PC-3 (cell line): ENCODE measurements at regions not wholly inside any gene's neighbourhood (a gene's known extent, or its start where the extent isn't known, plus 50 kb on each side); places are given as distances from the start of the nearest gene placed in this dataset.

Experiments
- CTCF ChIP-seq: fragments of 300-600 bp; sonication (generic); conservative IDR thresholded peaks from 2 replicates; pipeline ENCODE4 v1.5.1; 2017; ENCODE audit warnings: antibody characterized with exemption, low read depth, mild to moderate bottlenecking, low read length
- EZH2 ChIP-seq: fragments of 300-600 bp; sonication (generic); IDR thresholded peaks from one replicate; pipeline ENCODE4 v1.6.1; 2017; ENCODE audit warnings: antibody characterized with exemption, mild to moderate bottlenecking, low read length; ENCODE audit not compliant: unreplicated experiment
- EZH2phosphoT487 ChIP-seq: fragments of 300-600 bp; sonication (generic); IDR thresholded peaks from 2 replicates; pipeline ENCODE4 v1.6.1; 2018; ENCODE audit warnings: mild to moderate bottlenecking, antibody characterized with exemption, low read length, borderline replicate concordance

GRCh38 chr1:74895411-74895810 is 162.5 kb downstream of the TYW3 start:
- TF ChIP-seq CTCF: no peak
- no peak for TF ChIP-seq EZH2phosphoT487
- no peak for TF ChIP-seq EZH2
